ENCODE measurements at regions not wholly inside any gene's neighbourhood (a gene's known extent, or its start where the extent isn't known, plus 50 kb on each side); places are given as distances from the start of the nearest gene placed in this dataset.

GRCh38 chr5:39629946-39630345, 205.2 kb upstream of the DAB2 start:
- TF ChIP-seq NFRKB (IDR thresholded peaks at IDR 0.05) (no peak), LEF1 (IDR thresholded peaks at IDR 0.05; ENCODE audit: borderline replicate concordance) (no peak), ZNF384 (IDR thresholded peaks at IDR 0.05) (no peak), ARNT (IDR thresholded peaks at IDR 0.05) (no peak), SP1 (IDR thresholded peaks at IDR 0.05) (no peak), CTBP1 (IDR thresholded peaks at IDR 0.05; ENCODE audit: borderline replicate concordance) (no peak), BHLHE40 (IDR thresholded peaks at IDR 0.05; ENCODE audit: borderline replicate concordance) (no peak)
